NCI-H1417 (cell line): ENCODE measurements at regions not wholly inside any gene's neighbourhood (a gene's known extent, or its start where the extent isn't known, plus 50 kb on each side); places are given as distances from the start of the nearest gene placed in this dataset.

Source experiments
- DNase-seq, 3 experiments: peaks; one replicate each; lab custom pipeline; 2025; lab: John Stamatoyannopoulos, UW

DNA sequence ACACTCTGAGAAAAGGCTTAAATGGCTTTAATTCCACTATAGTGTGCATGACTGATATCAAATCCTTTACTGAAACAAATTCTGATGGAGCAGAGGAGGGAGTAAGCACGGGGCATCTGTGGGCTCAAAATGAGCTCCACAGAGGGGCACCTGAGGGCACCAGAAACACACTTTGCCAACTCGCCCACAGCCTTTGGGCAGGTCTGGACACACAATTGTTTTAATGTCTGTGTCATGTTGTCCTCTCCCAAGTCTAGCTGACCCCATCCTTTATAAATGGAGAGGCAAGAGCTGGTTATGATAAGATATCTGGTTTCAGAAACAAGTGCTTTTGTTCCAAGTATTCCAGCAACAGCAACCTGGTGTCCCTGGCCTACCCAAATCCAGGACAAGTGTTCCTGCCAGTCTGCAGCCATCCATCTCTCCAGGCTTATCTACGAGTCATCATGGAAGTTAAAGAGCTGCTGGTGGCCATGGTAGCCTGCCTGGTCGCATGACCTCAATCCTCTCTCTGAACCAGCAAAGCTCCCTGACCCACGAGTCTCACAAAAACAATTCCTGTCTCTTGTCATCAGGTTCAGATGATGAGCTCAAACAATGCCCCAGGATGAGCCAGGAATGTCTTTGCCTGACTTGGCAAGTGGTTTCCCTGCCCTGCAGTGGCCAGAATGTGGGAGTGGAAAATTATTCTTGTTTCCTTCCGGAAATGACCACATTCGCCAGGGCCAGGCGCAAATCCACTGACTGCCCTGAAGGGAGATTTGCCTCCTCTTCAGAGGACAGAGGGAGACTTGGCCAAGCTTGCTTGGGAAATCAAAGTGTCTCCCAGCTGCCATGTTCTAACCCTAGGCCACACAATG, 64.4 kb upstream of the TPM1 start:
- DNase-seq: no peak

DNA sequence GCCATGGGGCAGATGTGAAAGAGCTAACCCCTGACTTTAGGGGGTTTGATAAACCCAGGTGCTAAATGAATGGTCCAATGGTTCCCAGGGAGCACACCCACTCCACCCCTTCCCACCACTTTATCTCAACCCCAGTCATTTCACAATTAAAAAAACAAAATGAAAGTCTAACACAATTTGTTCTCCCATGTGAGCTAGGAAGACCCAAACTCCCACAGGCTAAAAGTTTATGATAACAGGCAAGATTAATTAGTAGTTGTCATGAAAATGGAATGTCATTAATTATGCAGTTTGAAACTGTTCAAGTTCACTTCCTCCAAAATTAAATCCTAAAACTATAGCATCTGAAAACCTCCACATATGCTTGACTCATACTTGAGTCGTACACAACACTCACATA, 63.3 kb upstream of the TPM1 start:
- DNase-seq: no peak

GRCh38 chr15:62981071-62981470, 61.5 kb upstream of the TPM1 start:
- no peak for DNase-seq

GRCh38 chr15:62983956-62984355, 58.6 kb upstream of the TPM1 start:
- no peak for DNase-seq

- DNase-seq: no peak
Measured at GRCh38 chr15:62985768-62986167, 56.8 kb upstream of the TPM1 start.

DNA sequence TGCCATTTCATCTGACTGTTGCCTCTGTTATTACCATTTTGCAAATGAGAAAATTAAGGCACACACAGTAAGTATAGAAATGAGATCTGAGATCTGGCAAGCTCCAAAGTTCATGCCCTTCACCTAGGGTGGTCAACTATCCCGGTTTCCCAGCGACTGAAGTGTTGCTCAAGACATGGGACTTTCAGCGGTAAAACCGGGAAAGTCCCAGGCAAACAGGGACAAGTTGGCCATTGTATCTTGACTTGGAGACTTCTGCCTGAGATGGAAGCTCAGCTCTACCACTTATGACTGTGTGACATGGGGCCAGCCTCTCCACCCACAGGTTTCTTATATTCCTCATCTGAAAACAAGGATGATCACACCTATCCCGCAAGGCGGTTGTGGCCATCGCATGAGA, 55.6 kb upstream of the TPM1 start:
- DNase-seq: no peak

GRCh38 chr15:62988701-62989100, 53.8 kb upstream of the TPM1 start:
- no peak for DNase-seq

DNA sequence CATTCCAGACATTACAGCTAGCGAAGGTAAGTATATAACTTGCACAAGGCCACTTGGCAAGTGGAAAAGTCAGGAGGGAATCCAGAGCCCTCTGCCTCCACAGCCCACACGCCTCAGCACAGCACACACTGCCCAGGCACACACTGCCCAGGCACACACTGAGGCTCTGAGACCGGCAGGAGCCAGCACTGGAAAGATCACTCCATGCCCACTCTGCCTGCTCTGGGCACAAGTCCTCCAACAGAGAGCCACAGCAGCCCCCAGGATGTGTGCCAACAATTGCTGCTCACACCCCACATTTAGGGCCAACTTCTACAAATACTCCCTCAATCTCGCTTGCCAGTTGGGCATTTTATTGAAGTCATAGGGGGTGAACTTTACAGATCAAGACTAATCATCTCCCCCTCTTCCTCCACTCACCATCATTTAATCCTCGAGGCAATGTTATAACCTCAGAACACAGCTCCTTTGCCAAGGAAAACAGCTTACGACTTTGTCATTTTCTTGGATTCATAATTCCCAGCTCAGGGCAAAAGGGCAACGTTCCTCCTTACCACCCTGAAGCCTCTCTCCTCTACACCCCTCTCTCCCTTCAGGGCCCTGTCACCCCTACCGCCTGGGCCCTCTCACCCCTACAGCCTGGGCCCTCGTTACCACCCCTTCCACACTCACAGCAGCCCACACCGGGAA, 53.0 kb upstream of the TPM1 start:
- DNase-seq: no peak

DNA sequence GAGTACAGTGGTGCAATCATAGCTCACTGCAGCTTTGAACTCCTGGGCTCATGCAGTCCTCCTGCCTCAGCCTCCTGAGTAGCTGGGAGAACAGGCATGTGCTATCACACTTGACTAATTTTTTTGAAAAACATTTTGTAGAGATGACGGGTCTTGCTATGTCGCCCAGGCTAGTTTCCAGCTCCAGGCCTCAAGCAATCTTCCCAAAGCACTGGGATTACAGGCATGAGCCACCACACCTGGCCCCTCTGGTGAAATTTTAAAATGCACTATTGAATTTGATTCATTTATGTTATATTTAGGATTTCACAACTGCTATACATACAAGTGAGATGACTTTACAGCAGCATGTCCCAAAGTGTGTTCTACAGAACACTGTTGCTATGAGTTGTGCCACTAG, 50.8 kb upstream of the TPM1 start:
- DNase-seq: no peak

DNA sequence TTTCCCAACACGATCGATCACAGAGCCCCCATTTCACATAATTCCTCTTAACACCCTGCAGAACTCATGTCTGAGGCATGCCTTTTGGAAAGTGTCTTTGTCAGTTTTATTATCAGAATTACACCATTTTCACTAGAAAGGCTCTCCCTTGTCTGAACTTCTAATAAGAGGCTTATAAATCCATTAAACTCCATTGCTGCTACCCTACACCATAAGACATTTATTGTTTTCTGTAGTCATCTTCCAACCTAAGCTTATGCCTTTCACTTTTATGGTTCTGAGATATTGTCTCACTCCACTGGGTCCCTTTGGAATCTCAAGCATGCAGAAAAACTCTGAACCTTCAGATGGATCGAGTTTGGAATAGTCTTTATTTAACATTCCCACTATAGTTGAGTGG, 50.2 kb upstream of the TPM1 start:
- no peak for DNase-seq
